ENCODE measurements at regions not wholly inside any gene's neighbourhood (a gene's known extent, or its start where the extent isn't known, plus 50 kb on each side); places are given as distances from the start of the nearest gene placed in this dataset.

DNA sequence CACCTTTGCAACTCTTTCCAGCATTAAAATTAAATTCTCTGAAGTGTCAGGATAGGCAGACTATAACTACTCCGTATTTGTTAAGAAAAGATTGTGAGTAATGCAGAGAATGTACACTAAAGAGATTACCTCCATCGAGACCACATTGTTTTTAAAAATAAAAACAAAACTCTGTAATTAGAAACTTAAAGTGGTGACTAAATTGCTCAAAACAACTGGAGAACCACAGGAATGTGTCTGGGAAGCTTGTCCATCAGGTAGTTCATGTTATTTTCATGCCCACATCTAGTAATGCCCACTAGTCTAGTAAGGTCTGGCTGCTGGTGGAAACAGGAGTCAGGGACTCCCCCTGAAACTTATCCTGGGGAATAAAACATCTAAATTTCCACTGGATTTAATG lies 103.0 kb upstream of the FOXQ1 start:
- no peak for TF ChIP-seq POLR2A (IDR thresholded peaks at IDR 0.05)
- TF ChIP-seq, protein P1, sequence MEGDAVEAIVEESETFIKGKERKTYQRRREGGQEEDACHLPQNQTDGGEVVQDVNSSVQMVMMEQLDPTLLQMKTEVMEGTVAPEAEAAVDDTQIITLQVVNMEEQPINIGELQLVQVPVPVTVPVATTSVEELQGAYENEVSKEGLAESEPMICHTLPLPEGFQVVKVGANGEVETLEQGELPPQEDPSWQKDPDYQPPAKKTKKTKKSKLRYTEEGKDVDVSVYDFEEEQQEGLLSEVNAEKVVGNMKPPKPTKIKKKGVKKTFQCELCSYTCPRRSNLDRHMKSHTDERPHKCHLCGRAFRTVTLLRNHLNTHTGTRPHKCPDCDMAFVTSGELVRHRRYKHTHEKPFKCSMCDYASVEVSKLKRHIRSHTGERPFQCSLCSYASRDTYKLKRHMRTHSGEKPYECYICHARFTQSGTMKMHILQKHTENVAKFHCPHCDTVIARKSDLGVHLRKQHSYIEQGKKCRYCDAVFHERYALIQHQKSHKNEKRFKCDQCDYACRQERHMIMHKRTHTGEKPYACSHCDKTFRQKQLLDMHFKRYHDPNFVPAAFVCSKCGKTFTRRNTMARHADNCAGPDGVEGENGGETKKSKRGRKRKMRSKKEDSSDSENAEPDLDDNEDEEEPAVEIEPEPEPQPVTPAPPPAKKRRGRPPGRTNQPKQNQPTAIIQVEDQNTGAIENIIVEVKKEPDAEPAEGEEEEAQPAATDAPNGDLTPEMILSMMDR (IDR thresholded peaks at IDR 0.05), result no peak
- Histone ChIP-seq H3K4me1 (no peaks in the 10 kb centered on the region), H3K36me3 (ENCODE audit: low read depth, missing control alignments) (no peaks in the 10 kb centered on the region), H3K27me3 (no peaks in the 10 kb centered on the region), H3K9me3 (no peaks in the 10 kb centered on the region), H3K27ac (no peak overlapping the region), H3K4me3 (no peak overlapping the region)
- WGBS, 2 donors, result 81 to 90% methylated on average over 2 of the region's 2 CpGs
- intact Hi-C loops (cut with DNase I; ENCODE audit: low total_unique reads), result no loop called here
- DNase-seq, result no peak

DNA sequence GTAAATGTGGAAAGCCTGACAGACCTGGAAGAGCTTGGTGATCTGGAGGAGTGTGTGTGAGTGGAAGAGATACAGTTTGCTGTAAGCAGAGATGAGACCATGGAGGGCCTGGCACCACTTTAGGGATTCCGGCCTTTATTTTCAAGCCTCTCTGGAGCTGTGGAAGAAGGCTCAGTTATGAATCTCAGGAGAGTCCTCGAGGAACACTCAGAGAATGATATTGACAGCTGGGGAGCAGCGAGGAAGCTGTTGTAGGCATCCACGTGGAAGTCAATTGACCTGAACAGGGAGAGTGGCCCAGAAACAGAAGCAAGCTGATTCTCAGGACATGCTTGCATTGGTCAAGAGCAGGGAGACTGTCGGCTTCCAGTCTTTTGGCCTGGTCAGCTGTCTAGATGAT lies 108.4 kb upstream of the FOXQ1 start:
- no peak for DNase-seq
- no peaks in the 10 kb centered on the region for H3K36me3 ChIP-seq (ENCODE audit: low read depth, missing control alignments)
- no peaks in the 10 kb centered on the region for H3K9me3 ChIP-seq
- intact Hi-C loops (cut with DNase I; ENCODE audit: low total_unique reads), result no loop called here
- no peak for TF ChIP-seq POLR2A (IDR thresholded peaks at IDR 0.05)
- TF ChIP-seq, protein P1 (IDR thresholded peaks at IDR 0.05), result no peak
- H3K27ac ChIP-seq, result no peak overlapping the region
- no peak overlapping the region for H3K4me3 ChIP-seq
- H3K27me3 ChIP-seq, result no peaks in the 10 kb centered on the region
- H3K4me1 ChIP-seq, result no peaks in the 10 kb centered on the region
- WGBS, 2 donors, result 74 to 83% methylated on average over 5 of the region's 5 CpGs

DNA sequence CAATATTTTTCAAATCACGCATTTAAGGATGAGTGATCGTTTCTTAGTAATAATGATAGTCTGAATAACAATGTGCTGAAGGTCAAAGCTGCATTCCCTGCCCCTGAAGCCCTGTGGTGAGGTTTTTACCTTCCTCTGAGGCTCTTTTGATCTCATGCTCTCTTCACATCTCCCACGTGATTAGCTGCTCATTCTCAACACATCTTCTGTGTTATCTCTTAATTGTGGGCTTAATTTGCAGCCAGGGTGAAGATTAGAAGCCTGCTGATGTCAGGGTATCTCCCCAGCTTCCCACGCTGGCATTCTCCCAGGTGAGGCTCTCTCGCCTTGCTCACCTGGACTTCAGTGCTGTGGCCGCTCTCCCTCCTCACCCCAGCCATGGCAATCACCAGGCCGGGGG lies 109.7 kb upstream of the FOXQ1 start:
- DNase-seq, result no peak
- intact Hi-C loops (cut with DNase I; ENCODE audit: low total_unique reads), result no loop called here
- TF ChIP-seq POLR2A (IDR thresholded peaks at IDR 0.05), result no peak
- TF ChIP-seq, protein P1 (IDR thresholded peaks at IDR 0.05), result no peak
- no peaks in the 10 kb centered on the region for H3K36me3 ChIP-seq (ENCODE audit: low read depth, missing control alignments)
- H3K9me3 ChIP-seq, result no peaks in the 10 kb centered on the region
- H3K4me1 ChIP-seq, result no peaks in the 10 kb centered on the region
- WGBS, 2 donors, result 68 to 77% methylated on average over 7 of the region's 7 CpGs
- H3K27ac ChIP-seq, result no peak overlapping the region
- no peak overlapping the region for H3K4me3 ChIP-seq
- no peaks in the 10 kb centered on the region for H3K27me3 ChIP-seq

DNA sequence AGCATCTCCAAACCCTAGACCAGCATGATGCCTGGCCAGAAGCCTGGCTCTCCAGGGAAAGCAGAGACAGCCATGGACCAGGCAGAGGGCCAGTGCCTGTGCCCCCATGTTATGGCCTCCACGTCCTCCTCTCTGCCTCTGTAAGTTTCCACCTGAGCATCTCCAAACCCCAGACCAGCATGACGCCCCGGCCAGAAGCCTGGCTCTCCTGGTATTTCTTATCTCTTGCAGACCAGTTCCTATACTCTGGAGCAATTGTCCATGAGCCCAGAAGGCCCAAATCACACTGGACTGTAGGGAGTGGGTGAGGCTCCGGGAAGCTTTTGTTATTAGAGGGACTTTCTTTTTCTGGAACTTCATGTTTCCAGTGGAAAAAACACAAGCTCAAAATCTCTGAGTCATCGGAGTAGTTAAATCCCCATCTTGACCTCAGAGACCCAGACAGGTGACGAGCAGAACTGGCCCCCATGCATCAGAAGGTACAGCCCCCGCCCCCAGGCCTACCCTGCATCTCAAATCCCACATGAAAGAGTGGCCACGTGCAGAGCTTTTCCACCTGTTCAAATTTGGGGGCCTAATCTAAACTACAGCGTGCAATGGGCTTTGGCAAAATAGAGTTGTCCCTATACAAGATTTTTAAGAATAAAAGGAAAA lies 110.2 kb upstream of the FOXQ1 start:
- WGBS, 2 donors, result 81 to 88% methylated on average over 9 of the region's 9 CpGs
- intact Hi-C loops (cut with DNase I; ENCODE audit: low total_unique reads), result no loop called here

More for the DNA sequence above, 110.2 kb upstream of the FOXQ1 start:
- Histone ChIP-seq H3K4me3 (no peak overlapping the region), H3K36me3 (ENCODE audit: low read depth, missing control alignments) (no peaks in the 10 kb centered on the region), H3K27me3 (no peaks in the 10 kb centered on the region), H3K27ac (no peak overlapping the region), H3K4me1 (no peaks in the 10 kb centered on the region), H3K9me3 (no peaks in the 10 kb centered on the region)
- TF ChIP-seq POLR2A (IDR thresholded peaks at IDR 0.05), result no peak
- TF ChIP-seq, protein P1 (IDR thresholded peaks at IDR 0.05), result no peak
- DNase-seq, result no peak

Data from testis (tissue), 2 donors.